Muscle of arm (tissue), 1 donor: ENCODE measurements at regions not wholly inside any gene's neighbourhood (a gene's known extent, or its start where the extent isn't known, plus 50 kb on each side); places are given as distances from the start of the nearest gene placed in this dataset.

ENCODE experiments used
- DNase-seq: peaks from one replicate; pipeline ENCODE4 v3.0.0-alpha.2; 2013

GRCh38 chr1:216883518-216883917 lies 160.3 kb upstream of the ESRRG start:
- no peak for DNase-seq

GRCh38 chr1:216881695-216882094 lies 158.5 kb upstream of the ESRRG start:
- DNase-seq, result no peak

- no peak for DNase-seq
These were observed 143.5 kb upstream of the ESRRG start for GRCh38 chr1:216866714-216867113.

- no peak for DNase-seq
These were observed 132.6 kb upstream of the ESRRG start for GRCh38 chr1:216855810-216856209.

GRCh38 chr1:216854836-216855484 lies 131.7 kb upstream of the ESRRG start:
- DNase-seq, result no peak

GRCh38 chr1:216851073-216851472 lies 127.8 kb upstream of the ESRRG start:
- no peak for DNase-seq

GRCh38 chr1:216849146-216849545 lies 125.9 kb upstream of the ESRRG start:
- no peak for DNase-seq

- DNase-seq, result no peak
These were observed 124.3 kb upstream of the ESRRG start for GRCh38 chr1:216847397-216848036.

GRCh38 chr1:216846339-216846738 lies 123.1 kb upstream of the ESRRG start:
- no peak for DNase-seq

- no peak for DNase-seq
These were observed 120.2 kb upstream of the ESRRG start for GRCh38 chr1:216843409-216843808.

GRCh38 chr1:216841165-216841564 lies 117.9 kb upstream of the ESRRG start:
- DNase-seq, result no peak

- DNase-seq, result no peak
These were observed 113.1 kb upstream of the ESRRG start for GRCh38 chr1:216836316-216836715.

- no peak for DNase-seq
These were observed 110.3 kb upstream of the ESRRG start for GRCh38 chr1:216833509-216833908.

GRCh38 chr1:216832192-216832591 lies 109.0 kb upstream of the ESRRG start:
- DNase-seq, result no peak

GRCh38 chr1:216830424-216831210 lies 107.4 kb upstream of the ESRRG start:
- DNase-seq, result no peak

- DNase-seq, result no peak
These were observed 104.0 kb upstream of the ESRRG start for GRCh38 chr1:216827251-216827650.

GRCh38 chr1:216826646-216827045 lies 103.4 kb upstream of the ESRRG start:
- DNase-seq, result no peak

GRCh38 chr1:216826214-216826613 lies 103.0 kb upstream of the ESRRG start:
- DNase-seq, result no peak

GRCh38 chr1:216825557-216825956 lies 102.3 kb upstream of the ESRRG start:
- no peak for DNase-seq

GRCh38 chr1:216824511-216824910 lies 101.3 kb upstream of the ESRRG start:
- no peak for DNase-seq

- no peak for DNase-seq
These were observed 100.5 kb upstream of the ESRRG start for GRCh38 chr1:216823731-216824130.

- no peak for DNase-seq
These were observed 99.3 kb upstream of the ESRRG start for GRCh38 chr1:216822480-216822879.

- no peak for DNase-seq
These were observed 97.1 kb upstream of the ESRRG start for GRCh38 chr1:216820345-216820744.
